Superior temporal gyrus (tissue), 1 donor: ENCODE measurements at regions not wholly inside any gene's neighbourhood (a gene's known extent, or its start where the extent isn't known, plus 50 kb on each side); places are given as distances from the start of the nearest gene placed in this dataset.
"Not testable (repeated sequence)": the region's sequence is repeated elsewhere in the genome, so short reads cannot be mapped to it uniquely, and the experiment has no call there.

Experiments
- DNase-seq: peaks from one replicate; pipeline ENCODE4 v3.0.0-alpha.2; 2016; ENCODE audit errors: extremely low spot score

DNA sequence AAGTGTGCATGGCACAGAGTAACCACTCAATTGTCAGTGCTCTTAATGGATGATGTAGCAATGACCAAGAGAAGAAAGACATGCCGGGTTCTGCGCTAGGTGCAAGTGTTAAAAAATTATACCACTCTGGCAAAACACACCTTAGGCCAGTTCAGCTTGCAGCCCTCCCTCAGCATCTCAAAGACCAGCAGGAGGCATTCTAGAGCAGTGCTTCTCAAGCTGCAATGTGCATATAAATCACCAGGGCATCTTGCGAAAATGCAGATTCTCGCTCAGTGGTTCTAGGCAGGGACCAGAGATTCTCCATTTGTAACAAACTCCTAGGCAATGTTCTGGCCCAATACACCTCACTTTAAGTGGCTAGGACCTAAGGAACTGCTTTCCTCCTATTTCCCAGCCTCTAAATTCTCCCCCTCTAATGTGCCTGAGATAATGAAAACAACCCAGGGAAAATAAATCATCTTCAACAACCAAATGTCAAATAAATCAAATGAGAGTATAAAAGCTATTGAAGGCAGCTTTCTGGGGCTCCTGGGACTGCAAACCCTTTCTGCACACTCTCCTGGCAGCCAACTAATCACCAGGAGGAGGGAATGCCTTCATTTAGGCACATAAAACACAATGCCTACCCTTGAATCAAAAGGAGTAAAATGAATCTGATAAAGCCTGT is 337.2 kb upstream of the API5 start:
- no peak for DNase-seq

DNA sequence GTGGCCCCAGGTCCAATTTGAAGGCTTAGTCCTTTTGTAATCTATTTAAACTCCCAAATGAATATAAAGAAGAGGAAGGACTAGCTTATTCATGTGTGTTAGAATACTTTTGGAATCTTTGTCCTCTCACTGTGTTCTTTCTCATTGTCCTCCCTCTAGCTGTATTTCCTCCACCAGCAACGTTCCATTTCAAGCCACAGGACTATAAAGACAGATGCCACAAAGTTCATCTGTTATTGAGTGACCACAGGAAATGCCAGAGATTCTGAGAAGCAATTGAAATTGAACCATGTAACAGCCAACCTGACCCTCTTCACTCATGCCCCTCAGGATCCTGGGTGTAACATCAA is 336.6 kb upstream of the API5 start:
- no peak for DNase-seq

DNA sequence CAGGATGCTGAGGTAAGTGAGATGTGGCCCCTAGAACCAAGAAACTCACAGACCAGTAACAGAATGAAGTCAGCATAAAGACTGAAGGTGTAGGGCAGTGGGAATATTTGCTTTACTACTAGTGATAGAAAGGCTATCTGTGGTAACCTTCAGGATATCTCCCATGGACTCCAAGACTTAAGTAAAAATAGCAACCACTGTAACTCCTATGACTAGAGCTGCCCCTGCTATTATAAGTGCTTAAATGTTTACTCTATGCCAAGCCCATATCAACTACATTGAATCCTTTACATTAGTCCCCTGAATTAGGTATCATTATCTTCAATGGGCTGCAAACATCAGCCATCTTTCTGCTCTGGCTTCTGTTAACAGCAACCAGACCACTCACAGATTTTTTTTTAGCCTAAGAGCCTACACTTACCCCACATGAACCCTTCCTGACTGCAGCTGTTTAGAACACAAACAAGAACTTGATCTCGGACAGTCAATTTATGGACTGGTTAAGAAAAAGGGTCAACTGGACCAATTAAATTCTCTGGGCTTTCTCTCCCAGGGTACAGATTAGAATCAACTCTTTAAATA is 335.1 kb upstream of the API5 start:
- DNase-seq = no peak

DNA sequence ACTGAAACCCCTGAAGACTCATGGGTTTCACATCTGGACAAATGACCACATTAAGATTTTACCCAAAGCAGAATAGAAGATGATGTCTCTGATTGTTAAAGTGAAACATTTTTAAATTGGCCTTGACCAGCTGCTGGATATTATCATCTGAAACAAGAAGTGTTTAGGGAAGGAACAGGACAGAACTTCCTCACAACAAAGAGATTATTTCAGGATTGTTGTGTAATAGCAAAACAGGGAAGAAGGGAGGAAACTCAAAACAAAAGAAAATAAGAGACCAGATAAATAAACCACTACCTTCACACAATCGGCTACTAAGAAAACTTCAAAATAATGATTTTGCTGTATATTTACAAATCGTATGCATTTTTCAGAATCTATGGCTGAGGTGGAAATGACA is 319.2 kb upstream of the API5 start:
- DNase-seq = no peak

DNA sequence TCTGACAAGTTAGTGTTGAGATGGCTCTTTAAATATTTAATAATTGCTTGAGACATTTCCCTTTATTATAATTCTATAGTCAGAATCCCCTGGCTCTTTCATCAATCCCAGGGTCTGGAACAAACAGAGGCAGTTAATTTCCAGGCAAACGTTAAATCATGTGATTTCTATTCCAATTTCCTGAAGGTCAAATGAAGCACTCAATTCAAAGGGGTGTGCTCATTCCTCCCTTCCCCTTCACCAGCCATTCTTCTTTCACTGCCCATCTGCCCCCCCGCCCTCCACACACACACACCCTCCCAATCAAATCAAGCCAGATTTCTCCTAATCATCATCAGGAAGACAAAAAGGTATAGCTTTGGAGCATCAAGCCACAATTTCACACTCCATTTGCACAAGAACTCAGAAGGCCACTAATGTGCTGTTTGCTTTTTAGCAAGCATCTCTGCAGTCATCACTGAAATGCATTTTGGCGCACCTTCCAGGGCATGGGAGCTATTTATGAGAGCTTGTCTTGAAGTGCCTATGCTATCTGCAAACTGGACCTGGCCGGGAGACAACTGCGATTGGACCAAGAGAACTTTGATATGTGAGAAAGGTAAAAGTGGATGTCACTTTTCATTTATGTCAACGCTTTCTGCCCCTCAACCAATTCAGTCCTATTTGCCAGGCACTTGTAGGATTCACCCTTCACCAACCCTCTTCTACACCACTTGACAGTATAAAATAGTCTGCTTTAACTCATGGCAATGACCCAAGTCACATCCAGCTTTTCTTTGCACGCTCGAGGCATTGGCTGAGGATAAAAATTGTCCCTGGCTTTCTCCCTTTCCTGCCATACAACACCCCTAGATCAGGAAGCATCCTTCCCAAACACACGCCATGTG is 315.1 kb upstream of the API5 start:
- DNase-seq = no peak

DNA sequence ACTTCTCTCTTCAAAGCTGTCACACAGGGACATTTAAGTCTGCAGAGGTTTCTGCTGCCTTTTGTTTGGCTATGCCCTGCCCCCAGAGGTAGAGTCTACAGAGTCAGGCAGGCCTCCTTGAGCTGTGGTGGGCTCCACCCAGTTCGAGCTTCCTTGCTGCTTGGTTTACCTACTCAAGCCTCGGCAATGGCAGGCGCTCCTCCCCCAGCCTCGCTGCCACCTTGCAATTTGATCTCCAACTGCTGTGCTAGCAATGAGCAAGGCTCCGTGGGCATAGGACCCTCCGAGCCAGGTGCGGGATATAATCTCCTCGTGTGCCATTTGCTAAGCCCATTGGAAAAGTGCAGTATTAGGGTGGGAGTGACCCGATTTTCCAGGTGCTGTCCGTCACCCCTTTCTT is 306.9 kb upstream of the API5 start:
- DNase-seq = not testable (repeated sequence)

DNA sequence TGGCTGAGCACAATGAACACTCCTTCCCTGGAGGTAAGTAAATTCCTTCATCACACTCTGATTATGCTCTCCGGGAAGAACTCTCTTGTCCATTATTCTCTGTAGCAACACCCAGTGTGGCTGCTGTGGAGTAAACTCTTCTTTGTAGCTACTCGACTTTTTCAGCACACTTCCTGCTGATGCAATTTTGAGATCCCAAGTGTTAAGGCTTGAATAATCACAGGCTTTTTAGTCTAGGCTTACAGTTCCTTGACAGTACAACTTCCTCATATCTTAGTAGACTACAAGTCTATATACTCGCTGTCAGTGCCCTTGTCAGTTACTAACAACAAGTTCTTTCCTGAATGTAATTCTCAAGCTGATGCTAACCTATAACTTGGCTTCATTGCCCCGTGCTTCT is 301.8 kb upstream of the API5 start:
- no peak for DNase-seq

DNA sequence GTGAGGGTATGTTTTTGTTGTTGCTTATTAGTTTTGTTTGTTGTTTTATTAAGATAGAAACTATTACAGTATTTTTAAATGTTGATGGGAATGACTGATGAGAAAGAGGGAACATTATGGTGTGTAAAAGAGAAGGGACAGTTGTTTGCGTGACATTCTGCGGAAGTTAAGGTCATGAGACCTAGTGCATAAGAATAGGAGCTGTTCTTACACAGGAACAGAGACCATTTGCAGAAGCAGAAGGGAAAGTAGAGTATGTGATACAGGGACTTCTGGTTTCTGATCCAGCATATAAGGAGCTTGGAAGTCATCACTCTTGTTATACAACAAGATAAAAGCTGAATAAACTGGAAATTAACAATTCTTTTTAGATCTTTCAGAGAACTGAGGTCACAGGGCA is 299.2 kb upstream of the API5 start:
- DNase-seq = no peak

DNA sequence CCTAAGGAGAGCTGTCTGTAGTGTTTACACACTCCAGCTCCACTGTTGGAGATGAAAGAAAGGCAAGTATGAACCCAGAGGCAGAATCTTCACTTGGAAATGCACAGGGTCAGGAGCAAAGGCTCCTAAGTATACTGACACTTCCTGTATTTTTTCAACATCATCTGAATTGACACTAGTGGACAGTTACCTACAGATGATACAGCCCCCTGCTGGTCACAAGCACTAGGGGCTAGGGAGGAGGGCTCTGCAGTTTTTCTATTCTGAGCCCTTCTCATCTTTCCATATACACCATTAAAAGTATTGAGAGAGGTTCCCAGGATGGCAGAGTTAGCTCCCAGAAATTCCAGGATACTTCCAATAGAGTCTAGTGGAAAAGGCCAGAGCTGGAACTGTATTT is 290.3 kb upstream of the API5 start:
- peak; percentile 27 for DNase-seq

DNA sequence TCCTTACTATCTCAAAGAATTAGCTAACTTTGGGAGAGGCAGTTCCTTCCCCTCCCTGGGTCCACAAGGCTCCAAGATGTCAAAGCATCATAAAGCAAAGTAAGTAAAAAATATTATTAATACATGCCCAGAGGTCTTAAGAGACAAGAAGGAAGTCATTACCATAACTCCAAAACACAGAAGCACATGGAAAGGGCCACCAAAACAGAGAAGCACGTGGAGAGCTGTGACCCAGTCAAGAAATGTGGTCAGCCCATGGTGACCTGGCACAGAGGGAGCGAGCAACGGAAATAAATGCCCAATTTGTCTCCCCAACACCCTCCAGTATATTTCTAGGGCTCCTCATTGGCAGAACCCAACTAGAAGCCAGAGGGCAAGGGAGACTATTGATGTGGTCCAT is 277.5 kb upstream of the API5 start:
- no peak for DNase-seq

DNA sequence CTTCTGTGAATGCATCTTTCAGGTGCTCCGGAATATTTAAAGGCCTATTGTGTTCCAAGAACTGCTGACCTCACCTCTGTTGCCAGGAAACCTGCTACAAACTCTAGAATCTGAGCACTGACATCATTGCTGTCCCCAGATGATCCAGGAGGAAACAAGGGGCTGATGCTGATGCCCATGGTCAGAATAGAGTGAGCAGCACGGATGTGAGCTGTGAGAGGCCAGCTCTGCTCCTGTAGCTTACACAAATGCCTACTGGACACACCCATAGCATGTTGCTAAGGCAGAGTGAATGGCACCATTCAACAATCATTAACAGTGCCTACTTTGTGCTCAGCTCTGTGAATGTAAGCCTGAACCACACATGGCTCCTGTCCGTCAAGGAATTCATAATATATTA is 276.7 kb upstream of the API5 start:
- no peak for DNase-seq

DNA sequence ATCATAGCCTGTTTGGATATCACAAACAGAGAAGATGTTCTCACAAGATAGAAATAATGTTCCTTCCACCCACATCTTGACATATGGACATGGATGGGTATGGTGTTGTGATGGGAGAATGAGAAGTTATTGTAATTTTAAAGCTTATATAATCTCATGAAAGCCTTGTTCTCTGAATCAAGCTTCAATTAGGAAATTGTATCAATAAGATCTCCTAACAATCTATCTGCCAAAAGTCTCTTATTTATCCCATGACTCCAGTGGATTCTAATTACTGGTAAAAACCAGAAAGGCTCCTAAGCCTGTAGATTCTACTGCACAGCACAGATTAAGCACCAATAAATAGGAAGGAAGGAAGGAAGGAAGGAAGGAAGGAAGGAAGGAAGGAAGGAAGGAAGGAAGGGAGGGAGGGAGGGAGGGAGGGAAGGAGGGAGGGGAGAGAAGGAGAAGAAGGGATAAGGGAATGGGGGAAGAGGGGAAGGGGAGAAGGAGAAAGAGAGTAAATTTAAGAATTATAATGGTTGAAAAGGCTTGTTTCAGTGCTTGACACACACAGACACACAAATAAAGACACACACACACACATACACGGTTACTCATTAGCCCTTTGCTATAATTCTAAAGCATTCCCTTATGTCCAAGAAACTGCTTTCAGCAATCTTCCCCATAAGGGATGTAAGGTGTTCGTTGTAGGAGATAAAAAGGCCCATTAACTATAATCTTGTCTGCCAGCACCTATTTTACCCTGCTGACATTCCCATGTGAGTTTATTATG is 258.0 kb upstream of the API5 start:
- DNase-seq = peak; percentile 17

DNA sequence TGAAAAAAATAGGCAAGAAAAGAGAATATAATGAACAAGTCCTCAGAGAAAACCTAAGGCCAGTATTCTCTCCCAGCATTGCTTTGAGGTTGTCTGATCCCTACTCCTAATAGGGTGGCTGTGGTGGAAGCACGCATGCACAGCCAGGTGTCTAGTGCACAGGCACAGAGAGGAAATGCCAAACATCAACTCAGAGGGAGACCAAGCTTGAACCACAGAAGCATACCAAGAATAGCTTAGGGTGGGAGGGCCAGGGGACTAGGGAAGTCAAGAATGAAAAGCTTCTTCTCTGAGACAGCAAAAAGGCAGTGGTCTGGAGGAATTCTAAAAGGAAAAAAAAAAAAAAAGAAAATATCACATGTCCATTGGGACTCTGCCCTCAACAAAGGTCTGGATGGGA is 244.1 kb upstream of the API5 start:
- DNase-seq = no peak

DNA sequence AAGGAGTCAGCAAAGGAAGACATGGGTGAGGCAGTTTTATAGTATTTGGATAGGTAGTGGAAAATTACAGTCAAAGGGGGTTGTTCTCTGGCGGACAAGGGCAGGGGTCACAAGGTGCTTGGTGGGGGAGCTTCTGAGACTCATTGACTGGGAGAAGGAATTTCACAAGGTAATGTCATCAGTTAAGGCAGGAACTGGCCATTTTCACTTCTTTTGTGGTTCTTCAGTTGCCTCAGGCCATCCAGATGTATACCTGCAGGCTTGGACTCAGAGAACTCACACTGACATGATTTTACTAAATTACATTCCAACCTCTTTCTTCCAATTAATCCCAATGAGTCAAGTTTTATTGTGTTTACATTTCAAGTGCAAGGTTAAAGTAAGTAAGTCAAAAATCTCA is 240.5 kb upstream of the API5 start:
- no peak for DNase-seq

DNA sequence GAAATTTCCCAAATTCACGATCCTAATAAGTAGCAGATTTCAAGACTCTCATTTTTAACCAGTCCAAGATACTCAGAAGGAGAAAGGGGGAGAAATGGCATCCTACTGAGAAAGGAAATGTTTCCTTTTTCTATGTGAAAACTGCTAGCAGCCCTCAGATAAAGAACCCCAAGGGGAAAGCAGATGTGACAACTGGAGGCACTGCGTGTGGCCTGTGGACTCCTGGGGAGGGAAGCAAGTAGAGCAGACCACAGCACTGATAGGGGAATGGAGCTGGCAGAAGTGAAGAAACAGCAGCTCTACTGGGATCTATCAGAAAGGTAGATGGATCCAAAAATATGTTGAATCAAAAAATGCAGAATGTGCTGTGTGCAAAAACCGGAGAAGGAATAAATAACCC is 239.7 kb upstream of the API5 start:
- no peak for DNase-seq

DNA sequence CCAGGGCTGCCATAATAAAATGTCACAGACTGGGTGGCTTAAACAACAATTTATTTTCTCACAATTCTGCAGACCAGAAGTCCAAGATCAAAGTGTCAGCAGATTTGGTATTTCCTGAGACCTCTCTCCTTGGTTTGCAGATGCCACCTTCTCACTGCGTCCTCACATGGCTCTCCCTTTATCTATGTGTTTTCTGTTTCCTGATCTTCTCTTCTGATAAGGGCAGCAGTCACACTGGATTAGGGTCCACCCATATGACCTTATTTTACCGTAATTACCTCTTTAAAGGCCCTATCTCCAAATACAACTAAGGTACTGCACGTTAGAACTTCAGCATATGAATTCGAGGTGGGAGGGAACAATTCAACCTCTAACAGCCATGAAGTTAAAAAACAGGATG is 238.9 kb upstream of the API5 start:
- DNase-seq = no peak

DNA sequence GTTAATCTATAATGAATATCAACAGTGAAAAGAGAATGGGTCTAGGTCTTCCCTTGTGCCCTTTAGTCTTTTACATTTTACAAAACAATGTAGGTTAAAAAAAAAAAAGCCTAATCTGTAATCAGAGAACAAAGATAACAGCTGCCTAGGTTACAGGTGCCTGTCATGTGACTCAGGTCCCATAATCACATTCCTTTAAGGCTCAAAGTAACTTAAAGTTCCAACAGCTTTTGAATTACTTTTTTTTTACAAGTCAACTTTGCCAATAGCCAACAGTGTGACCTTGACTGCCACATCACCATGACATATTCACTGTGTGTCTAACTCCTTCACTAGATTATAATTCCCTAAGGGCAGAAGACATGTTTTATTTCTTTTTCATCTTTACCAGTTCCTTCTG is 237.0 kb upstream of the API5 start:
- DNase-seq = no peak

DNA sequence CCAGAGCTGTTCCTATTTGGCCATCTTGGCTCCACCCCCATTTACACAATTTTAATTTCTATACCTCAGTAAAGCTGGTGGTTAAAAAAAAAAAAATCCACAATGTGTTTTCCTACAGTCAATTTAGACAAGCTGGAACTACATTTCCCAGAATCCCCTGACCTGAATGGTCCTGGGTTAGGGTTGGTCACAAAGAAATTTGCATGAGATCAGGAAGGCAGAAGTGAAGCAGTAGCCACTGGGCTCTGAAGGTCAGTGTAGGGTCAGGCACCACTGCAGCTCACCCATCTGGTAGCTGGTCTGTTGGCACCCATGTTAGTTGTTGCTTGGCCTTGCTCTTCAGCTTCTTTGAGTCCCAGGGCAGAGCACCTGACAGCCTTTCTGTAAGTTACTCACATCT is 210.7 kb upstream of the API5 start:
- DNase-seq = no peak

DNA sequence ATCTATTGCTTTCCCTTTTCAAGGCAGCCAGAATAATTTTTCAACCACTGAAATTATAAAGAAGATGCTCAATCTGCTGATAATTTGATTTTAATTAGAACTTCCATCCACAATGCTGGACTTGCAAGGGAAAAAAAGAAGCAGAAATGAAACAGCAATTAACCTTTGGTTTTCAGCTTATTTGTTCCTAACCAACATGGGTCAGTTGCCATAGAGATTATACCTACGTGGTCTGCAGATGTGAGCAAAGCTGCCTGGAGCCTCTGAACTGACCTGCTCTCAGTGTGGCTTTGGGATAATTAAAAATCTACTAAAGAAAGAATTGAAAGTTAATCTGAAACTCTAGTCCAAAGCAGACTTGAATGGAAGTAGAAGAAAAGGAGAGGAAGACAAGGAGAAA is 195.7 kb upstream of the API5 start:
- no peak for DNase-seq

DNA sequence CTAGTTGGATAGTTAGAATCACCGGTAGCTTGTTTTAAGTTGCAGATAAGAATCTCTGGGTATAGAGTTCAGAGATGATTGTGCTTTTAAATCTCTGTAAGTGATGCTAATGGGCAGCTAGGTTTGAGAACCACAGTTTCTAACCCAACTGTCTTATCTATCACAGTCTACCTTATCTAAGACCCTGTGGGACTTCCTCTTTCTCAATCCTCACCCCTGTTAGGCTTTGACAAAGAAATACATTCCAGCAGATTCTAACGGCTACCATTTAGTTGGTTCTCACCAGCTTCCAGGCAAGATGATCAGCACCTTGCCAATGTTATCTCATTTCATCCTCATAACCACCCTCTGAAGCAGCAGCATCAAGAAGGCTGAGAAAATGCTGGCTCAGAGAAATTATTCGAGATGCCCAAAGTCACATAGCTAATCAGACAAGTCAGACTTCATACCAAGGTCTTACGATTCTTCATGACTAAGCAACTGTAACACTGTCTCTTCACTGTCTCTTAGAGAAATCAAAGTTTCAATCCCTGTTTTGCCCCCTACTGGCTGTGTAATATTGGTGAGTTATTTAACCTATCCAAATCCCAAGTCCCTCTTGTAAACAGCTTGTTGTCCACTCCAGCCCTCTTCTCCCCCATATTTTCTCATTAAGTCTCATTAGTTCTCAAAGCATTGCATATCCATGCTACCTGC is 192.4 kb upstream of the API5 start:
- DNase-seq = no peak

DNA sequence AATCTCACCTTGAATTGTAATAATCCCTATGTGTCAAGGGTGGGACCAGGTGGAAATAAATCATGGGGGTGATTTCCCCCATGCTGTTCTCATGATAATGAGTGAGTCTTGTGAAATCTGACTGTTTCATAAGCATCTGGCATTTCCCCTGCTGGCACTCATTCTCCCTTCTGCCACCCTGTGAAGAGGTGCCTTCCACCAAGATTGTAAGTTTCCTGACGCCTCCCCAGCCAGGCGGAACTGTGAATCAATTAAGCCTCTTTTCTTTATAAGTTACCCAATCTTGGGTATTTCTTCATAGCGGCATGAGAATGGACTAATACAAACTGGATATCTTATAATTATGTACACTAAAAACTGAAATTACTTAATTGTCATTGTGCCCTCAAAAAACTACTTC is 189.2 kb upstream of the API5 start:
- no peak for DNase-seq

DNA sequence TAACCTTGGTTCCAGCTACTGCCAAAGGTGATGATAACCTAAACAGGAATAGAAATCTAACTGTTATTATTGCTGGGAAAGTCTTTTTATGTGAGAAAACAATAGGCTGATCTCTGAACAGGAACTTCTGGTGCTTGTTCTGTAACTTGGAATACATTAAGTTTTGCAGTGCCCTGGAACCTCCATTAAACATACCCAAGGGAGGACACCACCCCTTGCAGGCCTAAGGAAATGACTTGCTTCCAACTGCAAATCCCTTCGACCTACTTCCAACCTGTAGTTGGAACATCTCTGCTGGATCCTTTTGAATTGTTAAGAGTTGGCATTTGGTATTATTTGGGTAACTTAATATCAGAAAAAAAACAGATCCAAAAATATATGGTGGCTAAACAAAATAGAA is 188.4 kb upstream of the API5 start:
- no peak for DNase-seq
